HFF-Myc (cell line): ENCODE measurements at regions not wholly inside any gene's neighbourhood (a gene's known extent, or its start where the extent isn't known, plus 50 kb on each side); places are given as distances from the start of the nearest gene placed in this dataset.

Source experiments
- DNase-seq: peaks from one replicate; pipeline ENCODE4 v3.0.0-alpha.2; 2011; ENCODE audit warnings: low read depth; ENCODE audit errors: extremely low read depth
- H3K4me3 ChIP-seq: replicated peaks from 2 replicates; pipeline ENCODE4 v1.5.1; 2011; ENCODE audit warnings: low read depth, mild to moderate bottlenecking, control low read depth, low read length
- CTCF ChIP-seq: IDR thresholded peaks from 2 replicates; pipeline ENCODE4 v1.5.1; 2012; ENCODE audit warnings: mild to moderate bottlenecking, low read depth, low read length, control low read depth; ENCODE audit errors: missing control alignments

GRCh38 chr21:34255073-34255472, 108.7 kb upstream of the KCNE2 start:
- TF ChIP-seq CTCF = no peak
- DNase-seq = no peak
- H3K4me3 ChIP-seq = no peak overlapping the region

- no peak overlapping the region for H3K4me3 ChIP-seq
- DNase-seq = no peak
- no peak for TF ChIP-seq CTCF
Measured at GRCh38 chr21:34260277-34261008, 103.4 kb upstream of the KCNE2 start.

GRCh38 chr21:34261841-34262468, 101.9 kb upstream of the KCNE2 start:
- no peak for TF ChIP-seq CTCF
- DNase-seq = no peak
- no peak overlapping the region for H3K4me3 ChIP-seq

GRCh38 chr21:34262469-34262845, 101.3 kb upstream of the KCNE2 start:
- no peak for DNase-seq
- no peak overlapping the region for H3K4me3 ChIP-seq
- no peak for TF ChIP-seq CTCF

GRCh38 chr21:34263629-34264028, 100.2 kb upstream of the KCNE2 start:
- no peak overlapping the region for H3K4me3 ChIP-seq
- no peak for DNase-seq
- no peak for TF ChIP-seq CTCF

GRCh38 chr21:34266351-34266750, 97.5 kb upstream of the KCNE2 start:
- TF ChIP-seq CTCF = no peak
- no peak overlapping the region for H3K4me3 ChIP-seq
- no peak for DNase-seq
